ENCODE measurements at regions not wholly inside any gene's neighbourhood (a gene's known extent, or its start where the extent isn't known, plus 50 kb on each side); places are given as distances from the start of the nearest gene placed in this dataset.

DNA sequence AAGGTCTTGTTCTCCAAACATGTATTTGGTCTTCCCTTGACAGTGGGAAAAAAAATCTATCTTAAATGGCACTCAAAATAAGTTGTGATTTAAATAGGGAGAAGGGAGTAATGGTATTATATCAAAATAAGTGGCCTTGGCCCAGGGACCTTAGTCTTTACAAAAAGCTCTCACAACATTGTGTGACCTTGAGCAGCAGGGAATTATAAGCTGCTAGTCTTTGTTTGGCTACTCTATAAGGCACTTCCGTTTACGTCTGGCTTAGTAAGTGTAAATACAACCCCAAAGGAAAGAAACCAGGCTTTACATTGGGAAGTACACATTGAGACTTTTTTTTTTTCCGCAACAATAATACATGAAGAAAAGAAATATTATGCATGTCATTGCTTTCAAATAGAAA, 734.0 kb upstream of the LINC00305 start:
- TF ChIP-seq CTCF (IDR thresholded peaks at IDR 0.05) (no peak), ZFX (IDR thresholded peaks at IDR 0.05; ENCODE audit: borderline replicate concordance) (no peak)

All from 22Rv1 (cell line).